HepG2 (cell line): ENCODE measurements at regions not wholly inside any gene's neighbourhood (a gene's known extent, or its start where the extent isn't known, plus 50 kb on each side); places are given as distances from the start of the nearest gene placed in this dataset.

Source experiments
- ATAC-seq: fragments of 200-7000 bp; cut with Tn5 transposase; 3 replicates; pipeline ENCODE4 v1.9.1; 2020; ENCODE audit warnings: mild to moderate bottlenecking, moderate library complexity
- BruUV-seq: library from RNA; stranded (reverse); fragments of 400-500 nt; replicated peaks from 2 replicates; lab custom pipeline; 2021; lab: Mats Ljungman, UMichigan
- CTCF ChIA-PET: fragments of 300-600 bp; formaldehyde crosslinking; extraction: SDS; loops from one replicate; lab custom pipeline; 2021; ENCODE audit warnings: low total read pairs, inconsistent platforms, low intra/inter-chr PET ratio; lab: Yijun Ruan, JAX
- POLR2A ChIA-PET: fragments of 350-600 bp; sonication (Branson Sonifier 250); formaldehyde crosslinking; loops from one replicate; lab custom pipeline; 2020; ENCODE audit warnings: antibody characterized with exemption, inconsistent platforms; lab: Yijun Ruan, JAX
- DNase-seq: peaks from one replicate; pipeline ENCODE4 v3.0.0-alpha.2; 2015; ENCODE audit warnings: low spot score
- FAIRE-seq: peaks from 3 replicates; lab custom pipeline; 2011; peaks lifted over from hg19 to GRCh38; lab: Jason Lieb, UNC
- H2AFZ ChIP-seq: one replicate; pipeline ENCODE4 v1.6.1; 2011; ENCODE audit warnings: low read length, inconsistent platforms
- H3K27ac ChIP-seq: fragments of 300-600 bp; 3 replicates; pipeline ENCODE4 v1.8.0; 2011; ENCODE audit warnings: mixed run types, mild to moderate bottlenecking, mixed read lengths, low read length, inconsistent platforms; ENCODE audit not compliant: insufficient read depth; ENCODE audit errors: extremely low read length
- H3K27me3 ChIP-seq, 2 experiments: fragments of 200-600 bp in 1 of 2; 2 replicates in 1 of 2; 3 replicates in 1 of 2; pipeline versions ENCODE4 v1.6.0 to v1.8.0; 2011; ENCODE audit warnings: low read length in 2 of 2, mild to moderate bottlenecking in 2 of 2, moderate library complexity in 2 of 2, inconsistent platforms in 1 of 2; ENCODE audit not compliant: insufficient read depth in 2 of 2, control insufficient read depth in 1 of 2
- H3K36me3 ChIP-seq, 2 experiments: fragments of 200-600 bp in 1 of 2; replicated peaks in 1 of 2; 2 replicates in 1 of 2; 3 replicates in 1 of 2; pipeline versions ENCODE4 v1.5.1 to v1.8.0; 2011; ENCODE audit warnings: low read length in 2 of 2, inconsistent platforms in 1 of 2; ENCODE audit not compliant: insufficient read depth in 2 of 2, control insufficient read depth in 1 of 2
- H3K4me1 ChIP-seq: 2 replicates; pipeline ENCODE4 v1.5.1; 2012; ENCODE audit warnings: low read length, inconsistent platforms; ENCODE audit not compliant: insufficient read depth
- H3K4me2 ChIP-seq: 2 replicates; pipeline ENCODE4 v1.6.0; 2011; ENCODE audit warnings: low read depth, low read length, inconsistent platforms
- H3K4me3 ChIP-seq, 3 experiments: fragments of 200-600 bp in 1 of 3; sonication (generic), shearing (Covaris generic) in 1 of 3; replicated peaks in 1 of 3; 2 replicates each; pipeline ENCODE4 v1.5.1; 2011 to 2016; ENCODE audit warnings: low read length in 3 of 3, inconsistent platforms in 2 of 3, low read depth in 2 of 3, mild to moderate bottlenecking in 2 of 3, control low read depth in 1 of 3, mixed read lengths in 1 of 3; ENCODE audit not compliant: insufficient read depth in 1 of 3
- H3K79me2 ChIP-seq: one replicate; pipeline ENCODE4 v1.6.1; 2011; ENCODE audit warnings: low read length, inconsistent platforms; ENCODE audit not compliant: insufficient read depth
- H3K9ac ChIP-seq: 2 replicates; pipeline ENCODE4 v1.6.0; 2011; ENCODE audit warnings: mild to moderate bottlenecking, low read depth, low read length, inconsistent platforms; ENCODE audit not compliant: insufficient read depth
- H3K9me3 ChIP-seq: 2 replicates; pipeline ENCODE4 v1.5.1; 2012; ENCODE audit warnings: mild to moderate bottlenecking, low read length
- H4K20me1 ChIP-seq: 2 replicates; pipeline ENCODE4 v1.6.0; 2011; ENCODE audit warnings: inconsistent platforms, mild to moderate bottlenecking, low read length, moderate library complexity; ENCODE audit not compliant: insufficient read depth
- CHCHD3 ChIP-seq: sonication (generic); formaldehyde crosslinking; IDR thresholded peaks from 2 replicates; pipeline ENCODE4 v1.8.0; 2022; ENCODE audit warnings: mild to moderate bottlenecking, missing genetic modification reagents, moderate library complexity
- CREBL2 ChIP-seq: sonication (generic); formaldehyde crosslinking; IDR thresholded peaks from 2 replicates; pipeline ENCODE4 v1.8.1; 2023; ENCODE audit warnings: missing genetic modification reagents, mild to moderate bottlenecking, borderline replicate concordance
- CTCF ChIP-seq: sonication (generic); formaldehyde crosslinking; IDR thresholded peaks from 2 replicates; pipeline ENCODE4 v1.5.0; 2020; ENCODE audit warnings: mild to moderate bottlenecking, missing genetic modification reagents, moderate library complexity
- ETV5 ChIP-seq: IDR thresholded peaks from 2 replicates; pipeline ENCODE4 v1.6.1; 2018; ENCODE audit warnings: missing biosample characterization, missing genetic modification reagents, inconsistent platforms, borderline replicate concordance
- NFE2L2 ChIP-seq: fragments of 150-350 bp; IDR thresholded peaks from 2 replicates; pipeline ENCODE4 v1.6.1; 2014; ENCODE audit warnings: low read length
- NR1H2 ChIP-seq: sonication (generic); formaldehyde crosslinking; IDR thresholded peaks from 2 replicates; pipeline ENCODE4 v1.8.1; 2022; ENCODE audit warnings: low read depth, missing genetic modification reagents, borderline replicate concordance
- SKIL ChIP-seq: sonication (generic); formaldehyde crosslinking; IDR thresholded peaks from 2 replicates; pipeline ENCODE4 v1.8.0; 2022; ENCODE audit warnings: missing genetic modification reagents, mild to moderate bottlenecking, moderate library complexity, borderline replicate concordance
- STAG1 ChIP-seq: sonication (generic); formaldehyde crosslinking; IDR thresholded peaks from 2 replicates; pipeline ENCODE4 v1.4.0; 2020; ENCODE audit warnings: missing genetic modification reagents
- THAP8 ChIP-seq: sonication (generic); formaldehyde crosslinking; IDR thresholded peaks from 2 replicates; pipeline ENCODE4 v1.5.1; 2020; ENCODE audit warnings: missing genetic modification reagents, mild to moderate bottlenecking, borderline replicate concordance
- ZFP90 ChIP-seq: sonication (generic); formaldehyde crosslinking; IDR thresholded peaks from 2 replicates; pipeline ENCODE4 v1.8.0; 2022; ENCODE audit warnings: missing genetic modification reagents, mild to moderate bottlenecking, inconsistent platforms, borderline replicate concordance
- ZNF136 ChIP-seq: sonication (generic); formaldehyde crosslinking; IDR thresholded peaks from 2 replicates; pipeline ENCODE4 v1.8.1; 2022; ENCODE audit warnings: low read depth, mild to moderate bottlenecking, moderate library complexity, missing genetic modification reagents
- ZNF33B ChIP-seq: sonication (generic); formaldehyde crosslinking; IDR thresholded peaks from 2 replicates; pipeline ENCODE4 v1.5.1; 2020; ENCODE audit warnings: mild to moderate bottlenecking, missing genetic modification reagents
- ZNF652 ChIP-seq: IDR thresholded peaks from 2 replicates; pipeline ENCODE4 v1.6.1; 2016; ENCODE audit warnings: low read depth, borderline replicate concordance
- ZNF746 ChIP-seq: sonication (generic); formaldehyde crosslinking; IDR thresholded peaks from 2 replicates; pipeline ENCODE4 v1.8.0; 2022; ENCODE audit warnings: mild to moderate bottlenecking, missing genetic modification reagents
- WGBS: methylation state at CpG from one replicate; pipeline ENCODE4 v1.1.6; 2017; ENCODE audit warnings: low lambda C conversion rate; 5-methylcytosine and 5-hydroxymethylcytosine counted together
- in situ Hi-C: cut with HindIII; loops from 2 replicates; pipeline ENCODE4 v1.10.0; 2017; ENCODE audit warnings: low pct_unique_long_range_greater_than_20kb; ENCODE audit not compliant: extremely low pct_ligation_motif_present
- intact Hi-C: fragments of 100-400 bp; cut with micrococcal nuclease; formaldehyde crosslinking; loops from one replicate; pipeline ENCODE4 v1.10.0; 2022; ENCODE audit not compliant: unreplicated experiment

GRCh38 chr13:104779311-104779993 is 1713.2 kb upstream of the SLC10A2 start (continued):
- no peak for TF ChIP-seq THAP8 (CRISPR knock-in tag)
- TF ChIP-seq ETV5 = no peak
- no peak for TF ChIP-seq CREBL2 (CRISPR knock-in tag)
- no peak for TF ChIP-seq ZNF33B (CRISPR knock-in tag)
- no peak for TF ChIP-seq ZNF746 (CRISPR knock-in tag)
- TF ChIP-seq ZNF136 (CRISPR knock-in tag) = no peak
- no peak for TF ChIP-seq NR1H2

GRCh38 chr13:104773775-104774174 is 1707.6 kb upstream of the SLC10A2 start:
- ChIA-PET CTCF (no interaction called here), POLR2A (no interaction called here)
- ATAC-seq (no peak), FAIRE-seq (no peak), DNase-seq (peak; percentile 8)
- Histone ChIP-seq H3K9me3 (peaks cover 26% of the 10 kb centered on the region), H3K4me3 (no peak overlapping the region), H3K4me1 (no peaks in the 10 kb centered on the region), H3K27ac (no peak overlapping the region), H3K27me3 (no peaks in the 10 kb centered on the region), H3K9ac (no peak overlapping the region), H3K36me3 (no peaks in the 10 kb centered on the region), H3K79me2 (no peaks in the 10 kb centered on the region), H4K20me1 (no peaks in the 10 kb centered on the region), H2AFZ (no peak overlapping the region), H3K4me2 (no peak overlapping the region)
- intact Hi-C loops = no loop called here
- in situ Hi-C loops = no loop called here
- no TSS peak for BruUV-seq
- peak; percentile 34 for TF ChIP-seq CTCF (CRISPR knock-in tag)
- TF ChIP-seq STAG1 = peak; percentile 6; the same call in 1 of the 2 replicates
- TF ChIP-seq NFE2L2 = no peak
- no peak for TF ChIP-seq SKIL (CRISPR knock-in tag)
- TF ChIP-seq CHCHD3 (CRISPR knock-in tag) = no peak
- TF ChIP-seq ZNF652 (CRISPR knock-in tag) = 0 out of 2 replicates have a peak, but pooled peaks have one; percentile 15
- TF ChIP-seq ZFP90 (CRISPR knock-in tag) = no peak
- WGBS = 23% methylated on average over 2 of the region's 2 CpGs
